Activated CD4-positive, alpha-beta T cell treated with anti-CD3 and anti-CD28 coated beads for 36 hours (primary cell): ENCODE measurements at regions not wholly inside any gene's neighbourhood (a gene's known extent, or its start where the extent isn't known, plus 50 kb on each side); places are given as distances from the start of the nearest gene placed in this dataset.
A peak's percentile ranks its signal among the peaks of the same experiment; 100 is the strongest.

Experiments
- ATAC-seq: fragments of 200-7000 bp; cut with Tn5 transposase; one replicate; pipeline ENCODE4 v1.10.0; 2021; ENCODE audit warnings: mild to moderate bottlenecking, moderate library complexity
- CTCF ChIA-PET: fragments of 350-600 bp; sonication (Branson Sonifier 250); formaldehyde crosslinking; loops from one replicate; lab custom pipeline; 2021; ENCODE audit warnings: antibody characterized with exemption; lab: Charles Lee
- POLR2A ChIA-PET: fragments of 350-600 bp; sonication (Branson Sonifier 250); formaldehyde crosslinking; loops from one replicate; lab custom pipeline; 2021; ENCODE audit warnings: antibody characterized with exemption, inconsistent platforms; lab: Charles Lee
- DNase-seq: peaks from one replicate; pipeline ENCODE4 v3.0.0-alpha.2; 2020
- H3K27ac Mint-ChIP-seq: one replicate; pipeline ENCODE4 v1.8.0; 2021; ENCODE audit warnings: mixed read lengths
- H3K27me3 Mint-ChIP-seq: one replicate; pipeline ENCODE4 v1.8.0; 2021; ENCODE audit warnings: mixed read lengths
- H3K36me3 Mint-ChIP-seq: one replicate; pipeline ENCODE4 v1.8.0; 2021; ENCODE audit warnings: low read depth, mixed read lengths
- H3K4me1 Mint-ChIP-seq: one replicate; pipeline ENCODE4 v1.8.0; 2021; ENCODE audit warnings: mixed read lengths
- H3K4me3 Mint-ChIP-seq: one replicate; pipeline ENCODE4 v1.8.0; 2021; ENCODE audit warnings: mild to moderate bottlenecking, moderate library complexity, mixed read lengths
- H3K9me3 Mint-ChIP-seq: one replicate; pipeline ENCODE4 v1.8.0; 2021; ENCODE audit warnings: low read depth, mixed read lengths
- intact Hi-C, 2 experiments: fragments of 100-400 bp; cut with DNase I in 1 of 2; cut with micrococcal nuclease in 1 of 2; formaldehyde crosslinking; loops; one replicate each; pipeline versions ENCODE4 v1.14.2 to v1.15.1; 2022 to 2024; cut with DNase I, micrococcal nuclease

GRCh38 chr2:200181755-200182154 is 124.7 kb upstream of the SPATS2L start:
- Mint-ChIP-seq H3K36me3 (no peaks in the 10 kb centered on the region), H3K27ac (no peak overlapping the region), H3K27me3 (peaks cover 17% of the 10 kb centered on the region), H3K4me3 (no peak overlapping the region), H3K4me1 (no peaks in the 10 kb centered on the region), H3K9me3 (no peaks in the 10 kb centered on the region)
- DNase-seq (no peak), ATAC-seq (no peak)
- ChIA-PET CTCF (interaction anchor here (0.6 kb wide), 1 partner anchor 173 kb away, joined by 5 read pairs; no protein-coding TSS in a partner anchor), POLR2A (no interaction called here)
- intact Hi-C loops: no loop called here

- H3K27me3 Mint-ChIP-seq: peaks cover 14% of the 10 kb centered on the region
- intact Hi-C loops: no loop called here
- DNase-seq: no peak
- H3K27ac Mint-ChIP-seq: no peak overlapping the region
- no peak for ATAC-seq
- no peaks in the 10 kb centered on the region for H3K9me3 Mint-ChIP-seq
- no peak overlapping the region for H3K4me3 Mint-ChIP-seq
- no peaks in the 10 kb centered on the region for H3K4me1 Mint-ChIP-seq
- POLR2A ChIA-PET: no interaction called here
- no peaks in the 10 kb centered on the region for H3K36me3 Mint-ChIP-seq
- CTCF ChIA-PET: interaction anchor here (0.7 kb wide), 1 partner anchor 25 kb away, joined by 3 read pairs; no protein-coding TSS in a partner anchor
Measured at GRCh38 chr2:200184748-200185627, 121.5 kb upstream of the SPATS2L start.

- ATAC-seq (no peak), DNase-seq (no peak)
- no peaks in the 10 kb centered on the region for H3K9me3 Mint-ChIP-seq
- ChIA-PET POLR2A (no interaction called here), CTCF (no interaction called here)
- no peaks in the 10 kb centered on the region for H3K4me1 Mint-ChIP-seq
- H3K27ac Mint-ChIP-seq: no peak overlapping the region
- H3K4me3 Mint-ChIP-seq: no peak overlapping the region
- intact Hi-C loops: no loop called here
- peaks cover 14% of the 10 kb centered on the region for H3K27me3 Mint-ChIP-seq
- no peaks in the 10 kb centered on the region for H3K36me3 Mint-ChIP-seq
Measured at GRCh38 chr2:200185628-200186000, 120.9 kb upstream of the SPATS2L start.

DNA sequence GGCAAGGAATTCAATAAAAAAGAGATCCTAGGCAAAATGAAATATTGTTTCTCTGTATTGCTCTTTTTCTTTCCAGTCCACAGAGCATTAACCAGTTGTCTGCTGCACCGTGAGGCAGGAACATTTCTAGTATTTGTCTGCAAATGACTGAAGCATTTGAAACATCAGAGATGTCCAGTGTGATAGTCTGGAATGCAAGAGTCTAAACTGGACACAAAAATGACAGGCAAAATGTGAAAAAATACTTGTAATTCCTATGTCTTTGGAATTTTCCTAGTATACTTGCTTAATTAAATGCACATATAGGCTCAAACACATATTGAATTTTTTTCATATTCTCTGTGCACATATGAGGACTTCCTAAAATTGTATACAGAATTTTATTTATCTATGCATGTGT is 120.5 kb upstream of the SPATS2L start:
- ATAC-seq (no peak), DNase-seq (no peak)
- CTCF ChIA-PET: no interaction called here
- Mint-ChIP-seq H3K4me3 (no peak overlapping the region), H3K9me3 (no peaks in the 10 kb centered on the region), H3K27me3 (peaks cover 14% of the 10 kb centered on the region), H3K4me1 (no peaks in the 10 kb centered on the region), H3K36me3 (no peaks in the 10 kb centered on the region), H3K27ac (no peak overlapping the region)
- intact Hi-C loops: no loop called here
- POLR2A ChIA-PET: no interaction called here

- DNase-seq (no peak), ATAC-seq (no peak)
- intact Hi-C loops: no loop called here
- Mint-ChIP-seq H3K36me3 (no peaks in the 10 kb centered on the region), H3K4me1 (no peaks in the 10 kb centered on the region), H3K4me3 (no peak overlapping the region), H3K27ac (no peak overlapping the region), H3K27me3 (peaks cover 14% of the 10 kb centered on the region), H3K9me3 (no peaks in the 10 kb centered on the region)
- POLR2A ChIA-PET: no interaction called here
- CTCF ChIA-PET: no interaction called here
Measured at GRCh38 chr2:200188876-200189275, 117.6 kb upstream of the SPATS2L start.

DNA sequence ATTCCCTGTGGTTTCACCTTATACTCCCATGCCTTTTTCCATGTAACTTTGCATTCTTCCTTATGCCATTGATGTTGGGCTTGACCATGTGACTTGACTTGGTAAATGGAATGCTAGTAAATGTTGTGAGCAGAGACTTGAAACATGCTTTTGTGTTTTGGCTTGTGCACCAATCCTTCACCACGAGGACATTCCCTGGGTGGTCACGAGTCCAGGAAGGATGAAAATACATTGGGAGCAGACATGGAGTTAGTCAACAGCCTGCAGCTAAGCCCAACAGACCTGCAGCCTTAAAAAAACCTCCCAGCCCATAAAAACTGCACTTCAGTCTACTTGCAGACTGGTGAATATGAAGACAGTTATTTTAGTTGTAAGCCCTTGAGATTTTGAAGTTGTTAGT is 116.5 kb upstream of the SPATS2L start:
- H3K4me3 Mint-ChIP-seq: no peak overlapping the region
- ATAC-seq (no peak), DNase-seq (no peak)
- H3K4me1 Mint-ChIP-seq: no peaks in the 10 kb centered on the region
- H3K27ac Mint-ChIP-seq: no peak overlapping the region
- POLR2A ChIA-PET: no interaction called here
- peaks cover 16% of the 10 kb centered on the region for H3K27me3 Mint-ChIP-seq
- H3K36me3 Mint-ChIP-seq: no peaks in the 10 kb centered on the region
- CTCF ChIA-PET: interaction anchor here (0.8 kb wide), 1 partner anchor 105 kb away, joined by 3 read pairs; no protein-coding TSS in a partner anchor
- H3K9me3 Mint-ChIP-seq: no peaks in the 10 kb centered on the region
- intact Hi-C loops: no loop called here

DNA sequence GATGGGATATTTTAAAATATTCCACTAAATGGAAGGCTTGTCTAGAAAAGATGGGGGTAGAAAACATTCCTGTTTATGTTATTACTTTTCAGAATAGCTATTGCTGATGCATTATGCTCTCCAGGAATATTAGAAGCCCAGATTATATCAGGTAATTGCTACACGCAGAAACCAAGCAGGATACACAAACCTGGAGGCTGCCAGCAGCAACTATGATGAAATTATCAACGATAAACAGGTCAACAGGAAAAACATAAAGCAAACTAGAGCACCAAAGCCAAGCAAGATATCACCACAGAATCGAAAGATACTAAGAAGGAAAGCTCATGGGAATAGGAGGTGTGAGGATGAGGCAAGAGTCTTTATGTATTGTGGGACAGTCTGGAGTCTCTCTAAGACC is 113.2 kb upstream of the SPATS2L start:
- Mint-ChIP-seq H3K36me3 (no peaks in the 10 kb centered on the region), H3K4me1 (no peaks in the 10 kb centered on the region), H3K27me3 (peaks cover 16% of the 10 kb centered on the region), H3K9me3 (no peaks in the 10 kb centered on the region), H3K27ac (no peak overlapping the region), H3K4me3 (no peak overlapping the region)
- DNase-seq (no peak), ATAC-seq (no peak)
- intact Hi-C loops: no loop called here
- CTCF ChIA-PET: no interaction called here
- POLR2A ChIA-PET: no interaction called here

DNA sequence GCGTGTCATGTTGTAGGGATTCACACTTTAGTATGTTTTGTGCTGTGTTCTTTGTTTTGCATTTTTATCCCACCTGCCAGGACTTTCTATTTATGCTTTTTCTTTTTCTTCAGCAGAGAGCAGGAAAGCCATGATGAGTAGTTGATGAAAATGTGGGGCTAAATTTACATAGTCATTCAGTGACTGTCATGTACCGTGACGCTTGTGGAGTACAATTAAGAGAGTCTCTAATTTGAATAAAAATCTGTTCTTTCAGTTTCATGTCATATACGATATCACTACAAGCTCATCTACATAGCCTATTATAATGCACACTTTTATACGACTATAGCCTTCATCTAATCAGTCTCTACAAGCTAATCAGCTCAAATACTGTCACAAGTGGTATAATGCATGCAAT is 112.7 kb upstream of the SPATS2L start:
- Mint-ChIP-seq H3K27me3 (peaks cover 16% of the 10 kb centered on the region), H3K27ac (no peak overlapping the region), H3K36me3 (no peaks in the 10 kb centered on the region), H3K4me3 (no peak overlapping the region), H3K4me1 (no peaks in the 10 kb centered on the region), H3K9me3 (no peaks in the 10 kb centered on the region)
- POLR2A ChIA-PET: no interaction called here
- no peak for DNase-seq
- CTCF ChIA-PET: interaction anchor here (0.7 kb wide), 1 partner anchor 23 kb away, joined by 3 read pairs; no protein-coding TSS in a partner anchor
- intact Hi-C loops: no loop called here
- ATAC-seq: peak; percentile 44

- Mint-ChIP-seq H3K4me3 (no peak overlapping the region), H3K4me1 (no peaks in the 10 kb centered on the region), H3K9me3 (no peaks in the 10 kb centered on the region), H3K36me3 (no peaks in the 10 kb centered on the region), H3K27me3 (peaks cover 16% of the 10 kb centered on the region), H3K27ac (no peak overlapping the region)
- ATAC-seq (no peak), DNase-seq (no peak)
- intact Hi-C loops: no loop called here
- ChIA-PET POLR2A (no interaction called here), CTCF (no interaction called here)
Measured at GRCh38 chr2:200194746-200195145, 111.7 kb upstream of the SPATS2L start.

DNA sequence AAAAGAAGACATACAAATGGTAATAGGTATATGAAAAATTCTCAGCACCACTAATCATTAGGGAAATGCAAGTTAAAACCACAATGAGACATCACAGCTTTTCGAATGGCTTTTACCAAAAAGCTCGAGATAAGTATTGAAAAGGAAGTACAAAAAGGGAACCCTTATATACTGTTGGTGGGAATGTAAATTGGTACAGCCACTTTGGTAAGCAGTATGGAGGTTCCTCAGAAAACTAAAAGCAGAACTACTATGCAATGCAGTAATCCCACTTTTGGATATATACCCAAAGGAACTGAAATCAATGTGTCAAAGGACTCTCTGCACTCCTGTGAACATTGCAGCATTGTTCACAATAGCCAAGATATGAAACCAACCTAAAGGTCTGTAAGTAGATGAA is 107.5 kb upstream of the SPATS2L start:
- ATAC-seq: no peak
- Mint-ChIP-seq H3K4me3 (no peak overlapping the region), H3K27me3 (peaks cover 15% of the 10 kb centered on the region), H3K36me3 (no peaks in the 10 kb centered on the region), H3K4me1 (no peaks in the 10 kb centered on the region), H3K27ac (no peak overlapping the region), H3K9me3 (no peaks in the 10 kb centered on the region)
- POLR2A ChIA-PET: interaction anchor here (0.6 kb wide), 1 partner anchor 288 kb away, joined by 3 read pairs; the partner anchor contains the start of gene C2orf69
- CTCF ChIA-PET: interaction anchor here (1.6 kb wide), 2 partner anchors 213 to 219 kb away, joined by 3 to 4 read pairs; no protein-coding TSS in a partner anchor
- DNase-seq: no peak
- intact Hi-C loops: no loop called here

- ChIA-PET CTCF (interaction anchor here (1.6 kb wide), 3 partner anchors 214 to 220 kb away, joined by 3 to 6 read pairs (median 4); no protein-coding TSS in a partner anchor), POLR2A (no interaction called here)
- no peak for ATAC-seq
- DNase-seq: peak; percentile 31
- no peaks in the 10 kb centered on the region for H3K36me3 Mint-ChIP-seq
- peaks cover 14% of the 10 kb centered on the region for H3K27me3 Mint-ChIP-seq
- H3K4me3 Mint-ChIP-seq: no peak overlapping the region
- no peaks in the 10 kb centered on the region for H3K9me3 Mint-ChIP-seq
- intact Hi-C loops: no loop called here
- H3K27ac Mint-ChIP-seq: no peak overlapping the region
- H3K4me1 Mint-ChIP-seq: no peaks in the 10 kb centered on the region
Measured at GRCh38 chr2:200199576-200200263, 106.8 kb upstream of the SPATS2L start.
